ENCODE measurements at regions not wholly inside any gene's neighbourhood (a gene's known extent, or its start where the extent isn't known, plus 50 kb on each side); places are given as distances from the start of the nearest gene placed in this dataset.
"Not testable (repeated sequence)": the region's sequence is repeated elsewhere in the genome, so short reads cannot be mapped to it uniquely, and the experiment has no call there.

DNA sequence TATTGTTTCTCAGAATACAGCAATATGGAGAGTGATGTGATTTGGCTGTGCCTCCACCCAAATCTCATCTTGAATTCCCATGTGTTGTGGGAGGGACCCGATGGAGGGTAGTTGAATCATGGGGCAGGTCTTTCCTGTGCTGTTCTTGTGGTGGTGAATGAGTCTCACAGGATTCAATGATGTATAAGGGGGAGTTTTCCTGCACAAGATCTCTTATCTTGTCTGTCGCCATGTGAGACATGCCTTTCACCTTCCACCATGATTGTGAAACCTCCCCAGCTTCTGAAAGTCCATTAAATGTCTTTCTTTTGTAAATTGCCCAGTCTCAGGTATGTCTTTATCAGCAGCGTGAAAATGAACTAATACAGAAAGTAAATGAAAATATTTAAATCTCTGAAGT lies 234.8 kb upstream of the TENT5A start:
- ATAC-seq (ENCODE audit: poor library complexity) (no peak), DNase-seq (no peak)
- intact Hi-C loops (cut with DNase I), result no loop called here

DNA sequence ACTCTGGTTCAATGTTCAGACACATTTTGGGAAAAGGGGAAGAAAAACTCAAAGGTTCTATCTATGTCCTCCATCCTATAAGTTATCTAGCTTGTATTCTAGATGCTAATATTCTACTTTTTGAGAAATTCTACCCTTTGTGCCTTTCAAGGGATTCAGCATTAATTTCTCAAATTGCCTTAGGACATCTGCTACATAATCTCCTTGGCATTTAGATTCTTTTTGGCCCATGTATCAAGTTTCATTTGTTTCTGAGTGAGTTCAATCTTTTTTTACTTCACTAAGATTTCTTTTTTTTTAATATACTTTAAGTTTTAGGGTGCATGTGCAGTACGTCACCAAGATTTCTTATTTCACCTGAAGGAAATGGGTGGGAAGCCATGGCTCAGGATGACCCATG lies 232.7 kb upstream of the TENT5A start:
- intact Hi-C loops (cut with DNase I), result no loop called here
- DNase-seq (no peak), ATAC-seq (ENCODE audit: poor library complexity) (no peak)

DNA sequence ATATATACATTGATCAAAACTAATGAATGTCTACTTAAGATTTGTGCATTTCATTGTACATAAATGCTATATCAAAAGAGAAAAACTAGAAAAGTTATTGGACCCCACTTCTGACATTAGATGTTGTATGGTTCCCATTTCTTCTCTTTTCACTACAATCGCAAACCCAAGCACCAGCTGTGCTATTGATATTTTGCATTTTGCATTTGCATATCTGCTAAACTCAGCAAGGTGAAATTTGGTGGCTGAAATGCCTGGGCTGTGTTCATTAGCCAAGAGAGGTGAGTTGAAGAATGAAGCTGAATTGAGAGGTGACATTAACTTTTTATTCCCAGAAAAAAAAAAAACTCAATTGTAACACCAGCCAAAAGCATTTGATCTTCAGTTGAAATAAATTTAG lies 232.1 kb upstream of the TENT5A start:
- intact Hi-C loops (cut with DNase I), result no loop called here
- DNase-seq (no peak), ATAC-seq (ENCODE audit: poor library complexity) (no peak)

DNA sequence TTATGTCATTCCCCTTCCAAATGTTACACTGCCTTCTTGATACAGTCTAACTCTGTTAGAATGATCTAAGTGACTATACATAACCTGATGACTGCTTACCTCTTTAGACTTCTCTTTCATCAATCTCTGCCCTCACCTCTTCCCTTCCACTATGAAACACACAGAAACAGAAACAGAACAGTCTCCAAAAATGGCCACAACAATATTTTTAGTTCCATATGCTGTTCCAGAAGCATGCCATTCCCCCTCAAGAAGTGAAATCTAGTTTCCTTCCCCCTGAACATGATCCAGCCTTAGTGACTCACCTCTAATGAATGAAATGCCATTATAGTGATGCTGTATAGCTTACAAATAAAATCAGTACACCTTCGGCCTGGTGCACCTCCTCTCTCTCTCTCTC lies 229.3 kb upstream of the TENT5A start:
- intact Hi-C loops (cut with DNase I), result no loop called here

DNA sequence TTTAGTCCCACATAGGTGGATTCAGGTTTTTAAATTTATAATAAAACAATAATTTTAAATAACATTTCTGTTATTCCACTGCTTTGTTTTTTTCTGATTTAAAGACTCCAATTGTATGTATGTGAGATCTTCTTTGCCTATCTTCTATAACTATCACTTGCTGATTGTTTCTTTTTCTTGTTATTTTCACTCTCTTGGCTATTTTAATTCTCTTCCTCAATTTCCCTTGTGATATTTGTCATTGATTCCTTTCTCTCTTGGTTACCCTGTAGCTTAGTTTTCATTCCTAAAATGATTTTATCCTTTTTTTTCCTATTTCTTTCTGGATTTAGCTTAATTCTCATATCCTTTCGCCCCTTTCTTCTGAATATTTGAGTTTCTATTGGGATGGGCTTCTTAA lies 227.3 kb upstream of the TENT5A start:
- ATAC-seq (ENCODE audit: poor library complexity), result no peak
- intact Hi-C loops (cut with DNase I), result no loop called here

More for the DNA sequence above, 229.3 kb upstream of the TENT5A start:
- ATAC-seq (ENCODE audit: poor library complexity), result no peak
- DNase-seq, result no peak

DNA sequence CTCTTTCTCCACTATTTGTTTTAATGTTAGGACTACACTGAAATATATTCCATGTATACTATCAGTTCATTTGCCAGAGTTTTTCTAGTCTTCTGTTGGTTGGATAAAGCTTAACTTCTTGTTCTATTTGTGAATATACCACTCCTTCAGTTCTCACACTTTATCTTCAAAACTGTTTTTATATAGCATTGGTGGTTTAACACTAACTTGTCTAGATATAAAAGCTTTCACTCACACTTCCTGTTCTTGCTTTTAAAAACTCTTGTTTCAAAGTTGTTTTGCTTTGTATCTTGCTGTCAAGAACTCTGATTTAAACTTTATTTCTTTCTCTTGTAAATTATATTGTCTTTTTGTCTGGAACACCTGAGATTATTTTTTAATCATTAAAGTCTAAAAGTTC lies 226.8 kb upstream of the TENT5A start:
- no peak for DNase-seq
- intact Hi-C loops (cut with DNase I), result no loop called here
- no peak for ATAC-seq (ENCODE audit: poor library complexity)

More for the DNA sequence above, 227.3 kb upstream of the TENT5A start:
- DNase-seq, result no peak

DNA sequence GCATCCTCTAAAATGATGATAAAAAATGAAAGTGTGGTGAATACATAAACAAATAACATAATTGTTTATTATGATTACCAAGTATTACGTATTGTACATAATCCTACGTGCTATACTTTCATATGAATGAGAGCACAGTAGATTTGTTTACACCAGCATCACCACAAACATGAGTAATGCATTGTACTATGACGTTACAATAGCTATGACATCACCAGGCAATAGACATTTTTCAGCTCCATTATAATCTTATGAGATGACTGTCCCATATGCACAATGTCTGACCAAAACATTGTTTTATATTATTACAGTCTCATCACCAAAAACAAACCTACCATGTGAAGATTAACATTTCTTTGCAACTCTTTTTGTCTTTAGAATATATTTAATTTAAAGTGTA lies 225.7 kb upstream of the TENT5A start:
- ATAC-seq (ENCODE audit: poor library complexity), result no peak
- intact Hi-C loops (cut with DNase I), result no loop called here

DNA sequence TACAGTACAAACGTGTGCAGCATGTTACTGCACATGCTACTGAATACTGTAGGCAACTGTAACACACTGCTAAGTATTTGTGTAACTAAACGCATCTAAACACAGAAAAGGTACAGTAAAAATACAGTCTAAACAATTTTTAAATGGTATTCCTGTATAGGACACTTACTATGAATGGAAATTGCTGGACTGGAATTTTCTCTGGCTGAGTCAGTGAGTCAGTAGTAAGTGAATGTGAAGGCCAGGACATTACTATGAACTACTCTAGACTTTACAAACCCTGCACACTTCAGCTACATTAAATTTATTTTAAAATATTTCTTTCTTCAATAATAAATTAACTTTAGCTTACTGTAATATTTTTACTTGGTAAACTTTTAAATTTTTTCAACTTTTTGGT lies 225.0 kb upstream of the TENT5A start:
- ATAC-seq (ENCODE audit: poor library complexity), result no peak
- no peak for DNase-seq
- intact Hi-C loops (cut with DNase I), result no loop called here

More for the DNA sequence above, 225.7 kb upstream of the TENT5A start:
- DNase-seq, result no peak

DNA sequence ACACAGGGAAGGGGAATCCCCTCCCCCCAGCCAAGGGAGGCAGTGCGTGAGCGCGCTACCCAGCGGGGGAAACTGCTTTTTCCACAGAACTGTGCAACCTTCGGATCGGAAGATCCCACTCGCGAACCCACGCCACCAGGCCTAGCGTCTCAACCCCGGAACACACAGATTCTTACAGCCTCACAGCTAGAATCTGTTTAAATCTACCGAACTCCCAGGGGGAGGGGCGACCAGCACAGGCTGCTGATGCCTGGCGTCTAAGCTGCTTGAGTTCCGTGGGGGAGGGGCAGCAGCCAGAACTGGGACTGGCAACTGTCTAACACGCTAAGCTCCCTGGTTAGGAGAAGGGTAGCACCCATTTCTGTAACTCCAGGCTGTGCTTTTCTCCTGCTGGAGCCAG lies 217.3 kb upstream of the TENT5A start:
- no peak for ATAC-seq (ENCODE audit: poor library complexity)
- DNase-seq, result no peak
- intact Hi-C loops (cut with DNase I), result no loop called here

DNA sequence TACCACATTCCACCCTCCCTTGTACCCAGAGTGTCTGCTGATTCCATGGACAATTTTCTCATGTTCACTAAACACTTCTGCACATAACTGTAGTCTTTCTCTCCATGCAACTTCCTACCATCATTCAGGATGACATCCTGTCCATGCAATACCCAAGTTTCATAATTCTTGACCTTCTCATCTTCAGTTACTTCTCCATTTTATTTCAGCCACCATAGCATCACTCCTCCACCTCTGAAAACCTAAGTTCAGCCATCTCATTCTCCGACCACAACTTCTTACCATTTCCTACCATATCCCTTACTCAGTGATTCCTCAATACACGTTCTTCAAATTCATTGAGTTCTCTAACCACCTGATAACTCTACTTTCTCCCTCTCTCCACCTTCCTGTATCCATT lies 216.5 kb upstream of the TENT5A start:
- DNase-seq (no peak), ATAC-seq (ENCODE audit: poor library complexity) (no peak)

DNA sequence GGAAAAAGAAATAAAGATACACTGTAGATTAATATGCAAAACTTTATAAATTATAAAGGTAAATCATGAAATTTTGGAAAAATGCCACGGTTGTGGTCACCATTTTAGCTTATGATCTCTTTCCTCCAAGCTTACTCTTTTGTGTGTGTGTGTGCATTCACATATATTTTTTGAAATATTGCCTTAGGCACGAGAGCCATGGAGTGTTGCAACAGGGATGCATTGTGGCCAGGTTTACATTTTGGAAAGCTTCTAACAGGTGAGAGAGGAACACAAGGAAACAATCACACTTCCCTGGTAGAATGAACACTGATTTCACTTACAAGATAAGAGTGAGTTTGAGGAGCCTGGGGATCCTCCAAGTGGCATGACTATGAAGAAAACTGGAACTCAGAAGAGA lies 214.5 kb upstream of the TENT5A start:
- DNase-seq, result no peak
- no peak for ATAC-seq (ENCODE audit: poor library complexity)
- intact Hi-C loops (cut with DNase I), result no loop called here

More for the DNA sequence above, 216.5 kb upstream of the TENT5A start:
- intact Hi-C loops (cut with DNase I), result no loop called here

DNA sequence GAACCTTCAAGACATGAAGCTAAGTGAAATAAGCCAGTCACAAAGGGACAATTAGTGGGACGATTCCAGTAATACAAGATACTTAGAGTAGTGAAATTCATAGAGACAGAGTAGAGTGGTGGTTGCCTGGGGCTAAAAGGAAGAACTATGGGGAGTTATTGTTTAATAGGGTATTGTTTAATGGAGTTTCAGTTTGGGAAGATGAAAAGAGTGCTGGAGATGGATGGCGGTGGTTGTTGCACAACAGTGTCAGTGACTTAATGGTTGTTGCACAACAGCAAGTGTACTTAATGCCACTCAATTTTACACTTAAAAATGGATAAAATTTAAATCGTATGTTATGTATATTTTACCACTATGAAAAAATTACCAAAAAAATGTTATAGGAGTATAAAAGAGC lies 209.7 kb upstream of the TENT5A start:
- intact Hi-C loops (cut with DNase I), result no loop called here
- DNase-seq (no peak), ATAC-seq (ENCODE audit: poor library complexity) (no peak)

DNA sequence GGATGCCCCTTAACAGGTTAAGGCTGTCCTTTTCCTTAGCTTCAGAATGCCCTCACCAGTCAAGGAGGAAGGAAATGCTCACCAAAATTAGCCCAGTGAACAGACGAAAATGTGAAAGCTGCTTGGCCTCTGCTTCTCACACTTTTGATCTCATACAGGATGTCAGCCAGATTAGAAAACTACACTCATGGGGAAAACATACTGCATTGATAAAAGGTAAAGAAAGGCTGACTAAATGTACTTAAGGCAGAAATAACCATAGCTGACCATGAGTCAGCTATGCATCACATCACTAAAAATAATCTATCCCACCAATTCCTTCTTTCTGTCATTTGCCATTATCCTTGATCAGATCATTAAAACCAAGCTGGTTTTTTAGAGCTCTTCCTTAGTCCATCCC lies 198.4 kb upstream of the TENT5A start:
- ATAC-seq (ENCODE audit: poor library complexity) (no peak), DNase-seq (no peak)
- intact Hi-C loops (cut with DNase I), result no loop called here

DNA sequence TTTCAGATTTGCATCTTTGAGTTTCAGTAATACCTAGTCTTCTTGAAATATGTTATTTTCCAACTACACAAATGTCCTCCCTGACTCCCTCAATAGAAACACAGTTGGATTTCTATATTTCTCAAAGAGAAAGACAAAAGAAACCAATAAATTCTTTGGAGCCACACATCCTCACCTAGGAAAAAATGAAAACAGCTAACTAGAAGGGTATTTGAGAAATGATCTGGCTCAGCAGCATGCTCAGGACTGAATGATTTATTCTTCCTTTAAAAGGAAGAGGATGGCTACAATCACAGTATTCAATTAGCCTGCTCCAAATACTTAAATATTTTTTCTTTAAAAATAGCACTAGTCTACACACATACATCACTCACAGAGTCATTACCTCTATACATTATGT lies 196.4 kb upstream of the TENT5A start:
- ATAC-seq (ENCODE audit: poor library complexity) (no peak), DNase-seq (no peak)
- intact Hi-C loops (cut with DNase I), result no loop called here

DNA sequence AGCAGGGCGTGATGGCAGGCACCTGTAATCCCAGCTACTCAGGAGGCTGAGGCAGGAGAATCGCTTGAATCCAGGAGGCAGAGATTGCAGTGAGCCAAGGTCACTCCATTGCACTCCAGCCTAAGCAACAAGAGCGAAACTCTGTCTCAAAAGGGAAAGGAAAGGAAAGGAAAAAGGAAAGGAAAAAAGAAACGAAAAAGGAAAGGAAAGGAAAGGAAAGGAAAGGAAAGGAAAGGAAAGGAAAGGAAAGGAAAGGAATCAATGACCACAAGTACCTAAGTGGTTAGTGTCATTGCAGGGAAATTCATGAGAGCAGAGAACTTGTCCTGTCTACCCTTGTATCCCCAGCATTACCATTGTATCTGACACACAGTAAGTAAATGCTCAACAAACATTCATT lies 195.7 kb upstream of the TENT5A start:
- intact Hi-C loops (cut with DNase I); DNase-seq; ATAC-seq (ENCODE audit: poor library complexity): not testable (repeated sequence)

DNA sequence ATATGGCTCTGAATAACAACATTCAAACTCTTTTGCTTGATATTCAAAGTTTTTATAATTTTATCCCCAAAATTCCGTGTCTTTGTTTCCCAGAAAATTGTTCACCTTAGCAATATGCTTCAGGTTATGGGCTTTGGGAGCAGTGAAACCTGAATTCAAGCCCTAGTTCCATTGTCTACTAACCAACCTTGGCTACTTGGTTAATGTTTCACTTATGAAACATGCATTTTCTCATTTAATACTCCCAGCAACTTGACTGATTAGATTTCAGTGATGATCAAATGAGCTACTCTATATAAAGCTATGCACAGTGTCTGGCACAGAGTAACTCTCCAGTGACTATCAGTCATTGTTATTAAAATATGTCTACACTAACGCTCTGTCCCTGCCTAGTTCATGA lies 192.2 kb upstream of the TENT5A start:
- DNase-seq (no peak), ATAC-seq (ENCODE audit: poor library complexity) (no peak)
- intact Hi-C loops (cut with DNase I), result no loop called here

DNA sequence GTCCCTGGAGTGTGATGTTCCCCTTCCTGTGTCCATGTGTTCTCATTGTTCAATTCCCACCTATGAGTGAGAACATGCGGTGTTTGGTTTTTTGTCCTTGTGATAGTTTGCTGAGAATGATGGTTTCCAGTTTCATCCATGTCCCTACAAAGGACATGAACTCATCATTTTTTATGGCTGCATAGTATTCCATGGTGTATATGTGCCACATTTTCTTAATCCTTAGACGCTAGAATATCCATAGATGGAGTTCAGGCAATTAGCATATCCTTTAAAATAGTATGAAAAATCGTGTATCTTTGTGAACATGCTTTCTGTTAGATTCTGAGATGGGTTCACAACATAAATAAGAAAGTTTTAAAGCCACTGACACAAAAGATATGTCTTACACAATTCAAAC lies 190.4 kb upstream of the TENT5A start:
- DNase-seq; ATAC-seq (ENCODE audit: poor library complexity); intact Hi-C loops (cut with DNase I): not testable (repeated sequence)

DNA sequence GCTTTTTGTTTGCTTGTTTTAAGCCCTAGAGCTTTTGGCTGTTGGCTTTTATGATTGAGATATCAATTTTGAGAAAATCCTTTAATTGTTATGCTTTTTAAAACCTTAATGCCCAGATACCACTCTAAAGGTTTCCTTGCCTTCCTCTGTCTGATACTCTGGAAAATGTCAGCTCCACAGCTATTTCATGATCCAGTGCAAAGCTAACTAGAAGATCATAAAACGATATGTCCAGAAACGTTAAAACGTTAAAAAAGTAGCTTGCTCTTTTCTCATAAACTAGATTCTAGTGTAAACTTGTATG lies 189.5 kb upstream of the TENT5A start:
- no peak for DNase-seq
- ATAC-seq (ENCODE audit: poor library complexity), result no peak
- intact Hi-C loops (cut with DNase I), result no loop called here

DNA sequence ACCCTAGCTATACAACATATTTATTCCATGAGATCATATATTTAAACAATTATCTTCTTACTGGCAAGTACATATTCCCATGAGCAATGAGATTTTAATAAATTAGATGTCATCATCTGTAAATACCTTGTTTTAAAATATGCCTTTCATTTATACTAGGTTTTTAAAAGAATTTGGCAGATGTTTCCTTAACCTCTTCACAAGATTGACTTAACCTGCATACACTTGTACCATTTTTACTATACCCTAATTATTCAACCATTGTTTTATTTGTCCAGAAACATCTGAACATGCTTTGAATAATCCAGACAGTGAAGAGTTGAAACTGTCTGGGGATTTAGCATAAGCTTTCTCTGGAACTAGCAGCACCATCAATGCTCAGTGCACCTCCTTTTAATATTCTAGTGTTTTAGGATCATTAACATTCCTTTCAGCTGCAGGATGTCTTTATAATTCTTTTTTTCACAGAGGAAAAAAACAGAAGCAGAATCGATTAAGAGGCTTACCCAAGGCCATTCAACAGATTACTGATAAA lies 188.0 kb upstream of the TENT5A start:
- ATAC-seq (ENCODE audit: poor library complexity) (no peak), DNase-seq (no peak)
- intact Hi-C loops (cut with DNase I), result no loop called here

DNA sequence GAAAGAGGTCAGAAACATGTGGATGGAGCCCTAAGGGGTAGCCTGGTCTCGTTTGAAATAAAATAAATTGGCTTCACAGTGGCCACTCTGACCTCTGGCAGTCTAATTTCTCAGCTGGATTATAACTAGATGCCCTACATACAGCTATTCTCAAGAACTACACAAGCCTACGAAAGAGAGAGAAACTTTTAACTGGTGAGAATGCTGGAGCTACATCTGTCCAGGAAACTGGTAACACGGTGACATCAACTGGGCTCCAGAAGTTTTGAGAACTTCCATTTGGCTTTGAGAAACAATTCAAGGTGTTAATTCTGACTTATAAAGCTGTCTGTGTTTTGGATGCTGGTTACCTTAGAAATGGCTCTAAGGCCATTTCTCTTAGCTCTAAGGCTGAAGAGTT lies 187.3 kb upstream of the TENT5A start:
- intact Hi-C loops (cut with DNase I), result no loop called here
- ATAC-seq (ENCODE audit: poor library complexity) (no peak), DNase-seq (no peak)

DNA sequence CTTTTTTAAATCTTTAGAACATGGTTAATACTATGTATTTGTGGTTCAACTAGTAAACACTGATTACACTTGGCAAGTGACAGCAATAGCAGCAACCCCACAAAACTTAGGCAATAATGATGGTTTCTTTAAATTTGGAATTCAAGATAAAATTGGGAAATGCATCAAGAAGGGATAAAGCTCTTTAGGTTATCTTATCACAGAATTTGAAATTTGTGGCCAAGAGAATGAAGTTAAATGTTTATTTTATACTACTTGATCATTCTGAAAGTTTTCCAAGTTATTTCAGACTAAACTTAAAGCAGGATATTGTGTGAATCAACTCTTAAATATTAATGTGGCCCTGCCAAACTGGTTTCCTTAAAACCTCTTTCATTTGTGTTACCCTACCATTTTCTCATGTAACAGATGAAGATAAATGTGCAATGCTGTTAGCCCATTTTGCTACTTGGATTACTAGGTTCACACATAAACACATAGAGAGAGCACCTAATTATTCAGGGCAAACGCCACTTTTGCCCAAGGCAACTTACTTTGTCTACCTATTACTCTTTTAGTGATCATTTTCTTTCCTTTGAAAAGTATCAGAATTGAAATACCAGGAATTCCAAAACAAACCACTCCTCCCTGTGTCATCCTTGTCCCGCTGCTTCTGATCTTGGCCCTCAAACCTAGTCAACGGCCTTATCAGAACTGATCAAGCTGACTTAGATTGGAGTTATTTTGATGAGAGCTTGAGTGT lies 186.7 kb upstream of the TENT5A start:
- no peak for ATAC-seq (ENCODE audit: poor library complexity)
- intact Hi-C loops (cut with DNase I), result no loop called here
- no peak for DNase-seq
